GM12891 (cell line): ENCODE measurements at regions not wholly inside any gene's neighbourhood (a gene's known extent, or its start where the extent isn't known, plus 50 kb on each side); places are given as distances from the start of the nearest gene placed in this dataset.

Experiments
- DNase-seq: peaks from one replicate; pipeline ENCODE4 v3.0.0; 2011; ENCODE audit warnings: low spot score; ENCODE audit not compliant: insufficient read length
- FAIRE-seq: peaks from 2 replicates; lab custom pipeline; 2011; peaks lifted over from hg19 to GRCh38; lab: Jason Lieb, UNC
- PAX5 ChIP-seq: IDR thresholded peaks from 2 replicates; pipeline ENCODE4 v1.6.1; 2011; ENCODE audit warnings: low read length, moderate library complexity, mild to moderate bottlenecking; ENCODE audit not compliant: insufficient read depth, severe bottlenecking
- POLR2A ChIP-seq: IDR thresholded peaks from 2 replicates; pipeline ENCODE4 v1.6.1; 2011; ENCODE audit warnings: low read depth, low read length, control low read depth
- POLR2AphosphoS5 ChIP-seq: IDR thresholded peaks from 2 replicates; pipeline ENCODE4 v1.6.1; 2011; ENCODE audit warnings: low read depth, low read length, control low read depth
- POU2F2 ChIP-seq: IDR thresholded peaks from 2 replicates; pipeline ENCODE4 v1.6.1; 2011; ENCODE audit warnings: low read depth, mild to moderate bottlenecking, control low read depth, low read length, moderate library complexity
- SPI1 ChIP-seq: IDR thresholded peaks from 2 replicates; pipeline ENCODE4 v1.6.1; 2011; ENCODE audit warnings: low read depth, low read length, control low read depth
- TAF1 ChIP-seq: IDR thresholded peaks from 2 replicates; pipeline ENCODE4 v1.6.1; 2011; ENCODE audit warnings: low read depth, low read length, control low read depth

- DNase-seq (no peak), FAIRE-seq (no peak)
- no peak for TF ChIP-seq PAX5
- TF ChIP-seq POLR2AphosphoS5: no peak
- TF ChIP-seq POLR2A: no peak
- TF ChIP-seq TAF1: no peak
- TF ChIP-seq POU2F2: no peak
- TF ChIP-seq SPI1: no peak
Observed at GRCh38 chr10:120983721-120984120, 132.6 kb downstream of the WDR11 start.

GRCh38 chr10:120984221-120984620 lies 133.1 kb downstream of the WDR11 start:
- TF ChIP-seq PAX5: no peak
- TF ChIP-seq POLR2AphosphoS5: no peak
- no peak for TF ChIP-seq POU2F2
- TF ChIP-seq POLR2A: no peak
- TF ChIP-seq TAF1: no peak
- TF ChIP-seq SPI1: no peak
- no peak for DNase-seq
- no peak for FAIRE-seq

- TF ChIP-seq SPI1 (0 out of 2 replicates have a peak, but pooled peaks have one; percentile 9), PAX5 (no peak)
- FAIRE-seq: no peak
- DNase-seq: no peak
Observed at GRCh38 chr10:120987359-120987758, 136.2 kb downstream of the WDR11 start.

GRCh38 chr10:120988751-120989150 lies 137.6 kb downstream of the WDR11 start:
- DNase-seq (no peak), FAIRE-seq (no peak)
- no peak for TF ChIP-seq POU2F2
- TF ChIP-seq TAF1: no peak
- TF ChIP-seq PAX5: no peak
- no peak for TF ChIP-seq POLR2AphosphoS5
- no peak for TF ChIP-seq POLR2A
- TF ChIP-seq SPI1: no peak

- no peak for DNase-seq
Observed at GRCh38 chr10:120989279-120989678, 138.1 kb downstream of the WDR11 start.

GRCh38 chr10:120989996-120990598 lies 138.9 kb downstream of the WDR11 start:
- no peak for DNase-seq
- TF ChIP-seq TAF1 (no peak), POLR2A (no peak), PAX5 (no peak), POLR2AphosphoS5 (no peak), POU2F2 (no peak), SPI1 (no peak)
- FAIRE-seq: no peak

More at GRCh38 chr10:120989279-120989678, 138.1 kb downstream of the WDR11 start:
- no peak for FAIRE-seq
- TF ChIP-seq POU2F2: no peak
- no peak for TF ChIP-seq POLR2A
- TF ChIP-seq PAX5: no peak
- no peak for TF ChIP-seq SPI1
- TF ChIP-seq POLR2AphosphoS5: no peak
- no peak for TF ChIP-seq TAF1

- no peak for TF ChIP-seq POU2F2
- no peak for TF ChIP-seq POLR2AphosphoS5
- TF ChIP-seq POLR2A: no peak
- TF ChIP-seq SPI1: no peak
- no peak for TF ChIP-seq TAF1
- TF ChIP-seq PAX5: no peak
- DNase-seq (no peak), FAIRE-seq (no peak)
Observed at GRCh38 chr10:120990831-120991230, 139.7 kb downstream of the WDR11 start.

- FAIRE-seq (no peak), DNase-seq (no peak)
- TF ChIP-seq TAF1 (no peak), PAX5 (no peak), POLR2AphosphoS5 (no peak), SPI1 (no peak), POU2F2 (no peak), POLR2A (no peak)
Observed at GRCh38 chr10:120993089-120993488, 141.9 kb downstream of the WDR11 start.

- TF ChIP-seq POLR2A: no peak
- TF ChIP-seq POLR2AphosphoS5: no peak
- TF ChIP-seq PAX5: no peak
- no peak for TF ChIP-seq TAF1
- no peak for TF ChIP-seq POU2F2
- no peak for TF ChIP-seq SPI1
- FAIRE-seq (no peak), DNase-seq (no peak)
Observed at GRCh38 chr10:120995768-120996167, 144.6 kb downstream of the WDR11 start.
